ENCODE measurements at regions not wholly inside any gene's neighbourhood (a gene's known extent, or its start where the extent isn't known, plus 50 kb on each side); places are given as distances from the start of the nearest gene placed in this dataset.

GRCh38 chr12:115183752-115184151 lies 499.8 kb upstream of the TBX3 start:
- ChIA-PET RAD21 (ENCODE audit: low non-redundant PET in 1 of 2, low total read pairs in 2 of 2, uncharacterized antibody in 2 of 2, unreplicated experiment in 2 of 2) (no interaction called here), CTCF (no interaction called here), POLR2A (no interaction called here)
- Histone ChIP-seq H3K4me2 (ENCODE audit: low read length) (no peak overlapping the region), H3K27ac (ENCODE audit: low read depth, low read length) (no peak overlapping the region), H2AFZ (ENCODE audit: low read depth, low read length, poor library complexity, severe bottlenecking) (no peak overlapping the region), H3K79me2 (ENCODE audit: insufficient read depth, low read length) (no peaks in the 10 kb centered on the region), H4K20me1 (ENCODE audit: insufficient read depth) (no peaks in the 10 kb centered on the region), H3K27me3 (ENCODE audit: insufficient read depth, low read length) (0 out of 2 replicates have a peak, but pooled peaks cover 3% of the 10 kb centered on the region), H3K9me3 (ENCODE audit: control insufficient read depth in 1 of 2, insufficient read depth in 1 of 2, low read depth in 1 of 2, low read length in 2 of 2) (no peaks in the 10 kb centered on the region), H3K9ac (ENCODE audit: low read length) (no peak overlapping the region), H3K36me3 (ENCODE audit: control insufficient read depth in 1 of 2, insufficient read depth in 2 of 2, low read length in 2 of 2) (no peaks in the 10 kb centered on the region), H3K4me3 (replicated peaks in 1 of 2; ENCODE audit: low read depth in 1 of 2, low read length in 2 of 2) (no peak overlapping the region), H3K9me2 (ENCODE audit: insufficient read depth) (no peaks in the 10 kb centered on the region), H3K4me1 (ENCODE audit: control insufficient read depth in 1 of 2, insufficient read depth in 2 of 2, low read length in 2 of 2) (no peaks in the 10 kb centered on the region)
- DNase-seq (ENCODE audit: low read depth, low spot score) (no peak), ATAC-seq (no peak)
- intact Hi-C loops (cut with micrococcal nuclease) = no loop called here
- no TSS peak for BruUV-seq (replicated peaks)
- TF ChIP-seq EGR1 (IDR thresholded peaks at IDR 0.05; ENCODE audit: low read depth) (no peak), CTCF (IDR thresholded peaks at IDR 0.05 in 2 of 3, conservative IDR thresholded peaks at IDR 0.05 in 1 of 3; ENCODE audit: borderline replicate concordance in 1 of 3, insufficient read depth in 1 of 3, low read depth in 2 of 3, low read length in 2 of 3) (no peak)

- no peaks in the 10 kb centered on the region for H3K9me3 ChIP-seq (ENCODE audit: control insufficient read depth in 1 of 2, insufficient read depth in 1 of 2, low read depth in 1 of 2, low read length in 2 of 2)
- ATAC-seq (no peak), DNase-seq (ENCODE audit: low read depth, low spot score) (no peak)
- H3K9ac ChIP-seq (ENCODE audit: low read length) = no peak overlapping the region
- ChIA-PET CTCF (no interaction called here), RAD21 (ENCODE audit: low non-redundant PET in 1 of 2, low total read pairs in 2 of 2, uncharacterized antibody in 2 of 2, unreplicated experiment in 2 of 2) (no interaction called here), POLR2A (no interaction called here)
- no peaks in the 10 kb centered on the region for H4K20me1 ChIP-seq (ENCODE audit: insufficient read depth)
- intact Hi-C loops (cut with micrococcal nuclease) = no loop called here
- TF ChIP-seq ATF3 (IDR thresholded peaks at IDR 0.05) = no peak
- TF ChIP-seq JUND (IDR thresholded peaks at IDR 0.05) = no peak
- no peak for TF ChIP-seq ZFX (IDR thresholded peaks at IDR 0.05)
- H3K36me3 ChIP-seq (ENCODE audit: control insufficient read depth in 1 of 2, insufficient read depth in 2 of 2, low read length in 2 of 2) = no peaks in the 10 kb centered on the region
- no TSS peak for BruUV-seq (replicated peaks)
- H3K79me2 ChIP-seq (ENCODE audit: insufficient read depth, low read length) = no peaks in the 10 kb centered on the region
- no peaks in the 10 kb centered on the region for H3K4me1 ChIP-seq (ENCODE audit: control insufficient read depth in 1 of 2, insufficient read depth in 2 of 2, low read length in 2 of 2)
- H3K4me2 ChIP-seq (ENCODE audit: low read length) = no peak overlapping the region
- H2AFZ ChIP-seq (ENCODE audit: low read depth, low read length, poor library complexity, severe bottlenecking) = no peak overlapping the region
- H3K27me3 ChIP-seq (ENCODE audit: insufficient read depth, low read length) = 0 out of 2 replicates have a peak, but pooled peaks cover 3% of the 10 kb centered on the region
- H3K9me2 ChIP-seq (ENCODE audit: insufficient read depth) = no peaks in the 10 kb centered on the region
- H3K4me3 ChIP-seq (replicated peaks in 1 of 2; ENCODE audit: low read depth in 1 of 2, low read length in 2 of 2) = no peak overlapping the region
- no peak overlapping the region for H3K27ac ChIP-seq (ENCODE audit: low read depth, low read length)
These were observed 493.9 kb upstream of the TBX3 start for GRCh38 chr12:115177899-115178298.

All from HCT116 (cell line).